ENCODE measurements at regions not wholly inside any gene's neighbourhood (a gene's known extent, or its start where the extent isn't known, plus 50 kb on each side); places are given as distances from the start of the nearest gene placed in this dataset.

DNA sequence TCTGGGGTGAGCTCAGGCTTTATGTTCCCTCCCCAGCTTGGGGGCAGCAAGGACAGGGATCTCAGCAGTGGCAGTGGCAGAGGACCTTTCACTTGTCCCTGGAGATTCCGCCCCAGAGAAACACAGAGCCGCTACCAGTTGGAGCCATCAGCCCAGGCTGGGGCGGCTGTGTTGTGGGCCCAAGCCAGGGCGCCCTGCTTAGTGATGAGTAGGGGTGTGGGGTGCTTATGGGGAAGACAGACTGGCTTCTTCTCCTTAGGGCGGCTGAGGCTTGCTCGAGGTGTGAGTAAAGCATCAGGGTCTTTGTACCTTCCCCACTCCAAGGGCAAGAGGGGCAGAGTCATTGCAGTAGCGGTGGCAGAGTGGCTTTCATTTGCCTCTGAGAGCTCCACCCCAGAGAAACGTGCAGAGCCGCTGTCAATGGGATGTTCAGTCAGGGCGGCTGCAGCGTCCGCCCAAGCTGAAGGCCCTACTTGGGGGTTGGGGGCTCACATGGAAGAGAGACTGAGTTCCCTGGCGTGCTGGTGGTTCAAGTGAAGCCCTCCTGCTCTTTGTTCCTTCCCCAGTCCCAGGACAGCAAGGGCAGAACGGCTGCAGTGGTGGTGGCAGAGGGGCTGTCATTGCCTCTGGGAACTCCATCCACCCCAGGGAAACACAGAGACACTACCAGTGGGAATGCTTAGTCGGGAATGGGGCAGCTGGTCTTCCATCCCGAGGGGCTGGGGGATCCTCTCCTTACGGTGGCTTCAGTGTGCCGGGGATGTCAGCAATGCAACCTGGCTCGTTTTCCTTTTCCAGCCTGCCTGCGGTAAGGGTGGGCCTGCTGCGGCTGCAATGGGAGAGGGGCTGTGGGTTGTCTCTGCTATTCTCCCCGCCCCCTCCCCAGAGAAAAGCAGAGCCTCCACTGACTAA lies 2142.5 kb upstream of the TENM3 start:
- FAIRE-seq (no peak), ATAC-seq (no peak; the same call in 2 of the 3 replicates), DNase-seq (ENCODE audit: low spot score) (no peak)
- no peaks in the 10 kb centered on the region for H3K4me1 ChIP-seq (ENCODE audit: insufficient read depth, low read length)
- H3K9me3 ChIP-seq (ENCODE audit: low read length): no peaks in the 10 kb centered on the region
- no peaks in the 10 kb centered on the region for H4K20me1 ChIP-seq (ENCODE audit: insufficient read depth, low read length)
- H3K79me2 ChIP-seq (ENCODE audit: insufficient read depth, low read length): no peaks in the 10 kb centered on the region
- BruUV-seq (replicated peaks): no TSS peak
- no peaks in the 10 kb centered on the region for H3K36me3 ChIP-seq (replicated peaks in 1 of 2; ENCODE audit: control insufficient read depth in 1 of 2, insufficient read depth in 2 of 2, low read length in 2 of 2)
- H3K27me3 ChIP-seq (ENCODE audit: control insufficient read depth in 1 of 2, insufficient read depth in 2 of 2, low read length in 2 of 2): no peaks in the 10 kb centered on the region
- no peak overlapping the region for H3K4me2 ChIP-seq (ENCODE audit: low read depth, low read length)
- no peak overlapping the region for H2AFZ ChIP-seq (ENCODE audit: low read length)
- no peak overlapping the region for H3K4me3 ChIP-seq (replicated peaks in 1 of 3; ENCODE audit: insufficient read depth in 1 of 3, low read depth in 2 of 3, low read length in 3 of 3)
- intact Hi-C loops (cut with micrococcal nuclease; ENCODE audit: unreplicated experiment) (no loop called here), in situ Hi-C loops (cut with HindIII; ENCODE audit: extremely low pct_ligation_motif_present, low pct_unique_long_range_greater_than_20kb) (no loop called here)
- CTCF ChIA-PET (ENCODE audit: low intra/inter-chr PET ratio, low total read pairs): no interaction called here
- H3K9ac ChIP-seq (ENCODE audit: insufficient read depth, low read depth, low read length): no peak overlapping the region
- no peak overlapping the region for H3K27ac ChIP-seq (ENCODE audit: extremely low read length, insufficient read depth, low read length)
- POLR2A ChIA-PET: no interaction called here
- 54% methylated on average over 7 of the region's 22 CpGs for WGBS (ENCODE audit: low lambda C conversion rate)
- TF ChIP-seq ZBTB7B (CRISPR knock-in tag; IDR thresholded peaks at IDR 0.05): no peak
- no peak for TF ChIP-seq MYNN (CRISPR knock-in tag; IDR thresholded peaks at IDR 0.05; ENCODE audit: low read depth)
- TF ChIP-seq, protein P1, sequence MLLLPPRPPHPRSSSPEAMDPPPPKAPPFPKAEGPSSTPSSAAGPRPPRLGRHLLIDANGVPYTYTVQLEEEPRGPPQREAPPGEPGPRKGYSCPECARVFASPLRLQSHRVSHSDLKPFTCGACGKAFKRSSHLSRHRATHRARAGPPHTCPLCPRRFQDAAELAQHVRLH (CRISPR knock-in tag; IDR thresholded peaks at IDR 0.05; ENCODE audit: borderline replicate concordance, low read depth): no peak
- TF ChIP-seq, protein P2, sequence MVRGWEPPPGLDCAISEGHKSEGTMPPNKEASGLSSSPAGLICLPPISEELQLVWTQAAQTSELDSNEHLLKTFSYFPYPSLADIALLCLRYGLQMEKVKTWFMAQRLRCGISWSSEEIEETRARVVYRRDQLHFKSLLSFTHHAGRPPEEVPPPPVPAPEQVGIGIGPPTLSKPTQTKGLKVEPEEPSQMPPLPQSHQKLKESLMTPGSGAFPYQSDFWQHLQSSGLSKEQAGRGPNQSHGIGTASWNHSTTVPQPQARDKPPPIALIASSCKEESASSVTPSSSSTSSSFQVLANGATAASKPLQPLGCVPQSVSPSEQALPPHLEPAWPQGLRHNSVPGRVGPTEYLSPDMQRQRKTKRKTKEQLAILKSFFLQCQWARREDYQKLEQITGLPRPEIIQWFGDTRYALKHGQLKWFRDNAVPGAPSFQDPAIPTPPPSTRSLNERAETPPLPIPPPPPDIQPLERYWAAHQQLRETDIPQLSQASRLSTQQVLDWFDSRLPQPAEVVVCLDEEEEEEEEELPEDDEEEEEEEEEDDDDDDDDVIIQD (CRISPR knock-in tag; IDR thresholded peaks at IDR 0.05; ENCODE audit: low read depth): no peak
- no peak for TF ChIP-seq NR1H2 (CRISPR knock-in tag; IDR thresholded peaks at IDR 0.05; ENCODE audit: borderline replicate concordance, low read depth)
- TF ChIP-seq ARNT2 (CRISPR knock-in tag; IDR thresholded peaks at IDR 0.05; ENCODE audit: low read depth): no peak
- no peak for TF ChIP-seq RFXAP (CRISPR knock-in tag; IDR thresholded peaks at IDR 0.05; ENCODE audit: borderline replicate concordance)
- TF ChIP-seq SRF (IDR thresholded peaks at IDR 0.05; ENCODE audit: low read depth, low read length): no peak
- no peak for TF ChIP-seq DR1 (CRISPR knock-in tag; IDR thresholded peaks at IDR 0.05)

Data from HepG2 (cell line).